DMS53 (cell line): ENCODE measurements at regions not wholly inside any gene's neighbourhood (a gene's known extent, or its start where the extent isn't known, plus 50 kb on each side); places are given as distances from the start of the nearest gene placed in this dataset.

ENCODE experiments used
- DNase-seq: peaks from one replicate; lab custom pipeline; 2025; lab: John Stamatoyannopoulos, UW

DNA sequence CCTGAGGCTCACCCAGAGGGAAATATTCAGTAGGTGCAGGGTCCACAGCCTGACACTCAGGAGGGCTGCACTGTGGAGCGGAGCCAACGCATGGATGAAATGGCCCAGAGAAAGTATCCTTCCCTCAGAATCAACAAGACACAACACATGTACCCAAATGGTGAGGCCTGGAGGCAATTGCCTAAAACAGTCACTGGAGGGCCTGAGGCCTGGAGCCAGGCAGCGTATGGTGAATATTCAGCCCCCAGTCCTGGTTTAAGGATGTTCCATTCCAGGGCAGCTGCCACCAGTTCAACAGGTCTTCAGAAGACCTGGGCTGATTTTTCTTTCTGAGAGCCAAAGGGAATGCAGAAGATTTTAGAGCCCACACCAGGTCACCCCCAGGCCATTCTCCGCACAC is 264.8 kb downstream of the INSC start:
- DNase-seq, result no peak

DNA sequence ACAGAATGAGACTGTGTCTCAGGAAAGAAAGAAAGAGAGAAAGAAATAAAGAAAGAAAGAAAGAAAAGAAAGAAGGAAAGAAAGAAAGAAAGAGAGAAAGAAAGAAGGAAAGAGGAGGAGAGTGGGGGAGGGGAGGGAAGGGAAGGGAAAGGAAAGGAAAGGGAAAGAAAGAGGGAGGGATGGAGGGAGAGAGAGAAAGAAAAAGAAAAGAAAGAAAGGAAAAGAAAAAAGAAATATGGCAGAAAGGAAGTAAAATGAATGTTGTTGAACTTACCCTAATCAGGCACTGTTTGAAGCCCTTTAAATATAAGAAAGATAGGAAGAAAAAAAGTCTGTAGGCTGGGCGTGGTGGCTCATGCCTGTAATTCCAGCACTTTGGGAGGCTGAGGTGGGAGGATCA is 276.1 kb downstream of the INSC start:
- DNase-seq, result no peak

DNA sequence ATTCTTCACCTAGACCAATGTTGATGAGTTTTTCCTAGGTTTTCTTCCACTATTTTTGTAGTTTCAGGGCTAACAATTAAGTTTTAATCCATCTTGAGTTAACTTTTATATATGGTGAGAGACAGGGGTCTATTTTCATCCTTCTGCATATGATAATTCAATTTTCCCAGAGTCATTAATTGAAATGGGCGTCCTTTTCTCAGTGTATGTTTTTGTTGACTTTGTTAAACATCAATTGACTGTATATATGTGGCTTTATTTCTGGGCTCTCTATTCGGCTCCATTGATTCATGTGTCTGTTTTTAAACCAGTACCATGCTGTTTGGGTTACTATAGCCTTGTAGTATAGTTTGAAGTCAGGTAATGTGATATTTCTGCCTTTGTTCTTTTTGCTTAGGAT is 282.1 kb downstream of the INSC start:
- DNase-seq, result no peak

DNA sequence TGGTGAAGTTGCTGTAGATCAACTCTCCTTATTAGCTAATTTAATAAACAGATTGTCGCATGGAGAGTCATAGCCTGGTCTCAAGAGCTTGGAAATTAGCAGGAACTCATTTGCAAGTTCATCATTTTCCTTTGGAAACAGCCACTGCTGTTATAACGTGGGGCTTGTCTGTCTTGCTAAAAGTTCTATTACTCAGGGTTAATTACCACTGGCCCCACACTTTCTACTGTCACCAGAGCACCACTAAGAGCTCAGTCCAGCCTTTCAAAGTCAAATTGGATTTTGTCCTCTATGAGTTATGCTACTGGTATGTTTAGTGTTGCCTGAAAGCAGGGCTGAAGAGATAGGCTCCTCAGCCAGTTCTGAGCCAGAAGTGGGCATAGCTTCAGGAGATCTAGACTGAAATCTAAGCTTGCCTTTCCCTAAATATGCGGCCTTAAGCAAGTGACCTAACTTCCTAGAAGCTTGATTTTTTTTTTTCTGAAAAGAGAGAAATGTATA is 292.2 kb downstream of the INSC start:
- DNase-seq, result no peak

DNA sequence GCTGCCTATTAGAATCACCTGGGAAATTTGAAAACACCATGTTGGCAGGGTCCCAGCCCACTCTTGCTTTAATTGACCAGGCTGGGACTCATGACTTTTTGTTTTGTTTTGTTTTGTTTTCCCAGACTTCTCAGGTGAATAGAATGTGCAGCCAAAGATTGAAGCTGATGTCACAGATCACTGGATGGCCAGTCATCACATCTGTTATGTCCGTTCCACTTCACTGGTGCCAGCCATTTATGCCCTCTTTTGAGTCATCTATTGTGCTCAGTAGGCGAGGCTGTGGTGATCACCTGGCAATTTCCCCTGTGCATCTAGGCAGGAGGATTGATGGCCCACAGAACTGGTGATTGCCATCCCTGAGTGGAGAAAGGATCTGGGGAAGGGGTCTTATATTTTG is 297.3 kb downstream of the INSC start:
- peak; percentile 89 for DNase-seq

DNA sequence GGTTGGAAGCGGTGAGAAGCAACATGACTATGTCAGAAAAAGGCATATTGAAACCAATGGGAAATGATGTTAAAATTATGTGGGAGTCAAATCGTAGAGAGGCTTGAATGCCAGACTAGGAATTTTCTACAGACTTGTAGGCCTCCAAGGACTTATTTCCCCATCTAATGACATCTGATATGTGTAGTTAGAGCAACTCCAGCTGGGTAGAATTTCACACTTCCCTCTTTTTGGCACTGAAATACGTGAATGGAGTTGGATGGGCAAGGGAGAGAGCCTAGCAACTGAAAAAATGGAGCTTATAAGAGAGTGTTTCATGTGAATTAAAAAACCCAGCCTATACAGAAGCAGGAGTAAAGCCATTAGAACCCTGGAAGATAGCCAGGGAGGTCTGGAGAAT is 304.2 kb downstream of the INSC start:
- DNase-seq, result no peak

DNA sequence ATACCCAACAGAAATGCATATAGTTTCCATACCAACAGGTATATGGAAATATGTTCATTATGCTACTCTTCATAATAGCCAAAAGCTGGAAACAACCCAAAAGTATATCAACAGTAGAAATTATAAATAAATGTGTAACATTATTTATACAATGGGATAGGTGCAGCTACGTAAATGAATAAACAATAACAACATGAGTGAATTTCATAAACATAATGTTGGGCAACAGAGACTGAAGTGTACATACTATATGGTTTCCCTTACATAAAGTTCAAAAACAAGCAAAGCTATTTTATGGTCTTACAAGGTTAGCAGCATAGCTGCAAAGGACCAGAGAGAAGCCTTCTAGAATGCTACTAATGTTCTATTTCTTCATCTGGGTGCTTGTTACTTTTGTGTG is 305.0 kb downstream of the INSC start:
- no peak for DNase-seq

DNA sequence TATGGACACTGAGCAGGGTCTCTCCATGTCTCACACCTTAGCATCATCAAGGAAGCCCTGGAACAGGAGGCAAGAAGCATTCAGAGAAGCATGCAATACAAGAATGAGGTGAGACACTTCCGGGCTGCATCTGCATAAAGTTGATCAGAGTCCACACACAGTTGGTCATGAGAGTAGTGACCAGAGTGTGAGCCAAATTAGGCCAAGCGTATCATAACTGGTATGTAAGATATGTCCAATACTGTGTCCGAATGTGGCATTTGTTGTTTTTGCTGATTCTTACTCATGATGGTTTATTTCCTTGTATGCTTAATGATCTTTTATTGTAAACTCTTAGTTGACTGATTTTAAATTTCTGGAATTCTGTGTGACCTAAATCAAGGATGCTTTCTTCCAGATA is 315.7 kb downstream of the INSC start:
- no peak for DNase-seq

DNA sequence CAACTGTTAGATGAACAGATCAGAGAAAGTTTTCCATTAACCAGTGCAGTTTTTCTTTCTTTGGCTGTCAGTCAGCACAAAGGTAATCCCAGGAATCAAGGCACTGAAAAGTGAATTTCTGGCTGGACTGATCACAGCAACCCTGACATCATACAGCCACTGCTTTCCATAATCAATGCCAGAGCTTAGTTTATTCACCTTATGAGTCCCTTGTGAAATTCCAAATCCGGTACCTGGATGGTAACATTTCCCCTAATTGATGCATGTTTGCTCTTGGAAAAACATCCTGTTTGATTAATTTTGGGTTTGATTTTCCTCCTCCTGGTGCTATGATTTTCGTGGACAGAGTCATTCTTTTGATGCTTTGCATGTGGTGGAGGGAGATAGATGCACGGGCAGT is 319.8 kb downstream of the INSC start:
- no peak for DNase-seq

DNA sequence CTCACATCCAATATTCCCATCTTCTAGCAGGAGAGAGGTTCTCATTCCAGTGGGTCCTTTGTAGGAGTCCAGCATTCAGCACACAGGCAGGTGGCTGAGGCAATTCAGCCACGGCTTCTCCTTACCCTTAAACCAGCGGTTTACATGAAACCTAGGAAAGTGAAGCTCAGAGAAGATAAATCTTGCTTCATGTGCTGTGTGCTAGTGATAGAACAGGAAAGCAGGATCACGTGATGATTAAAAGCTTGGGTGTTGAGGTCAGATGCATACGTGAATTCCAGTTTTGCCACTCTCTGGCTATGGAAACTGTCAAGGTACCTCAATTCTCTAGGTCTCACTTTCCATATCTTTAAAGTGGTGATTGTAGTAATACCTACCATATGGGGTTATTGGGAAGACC is 331.6 kb downstream of the INSC start:
- no peak for DNase-seq

DNA sequence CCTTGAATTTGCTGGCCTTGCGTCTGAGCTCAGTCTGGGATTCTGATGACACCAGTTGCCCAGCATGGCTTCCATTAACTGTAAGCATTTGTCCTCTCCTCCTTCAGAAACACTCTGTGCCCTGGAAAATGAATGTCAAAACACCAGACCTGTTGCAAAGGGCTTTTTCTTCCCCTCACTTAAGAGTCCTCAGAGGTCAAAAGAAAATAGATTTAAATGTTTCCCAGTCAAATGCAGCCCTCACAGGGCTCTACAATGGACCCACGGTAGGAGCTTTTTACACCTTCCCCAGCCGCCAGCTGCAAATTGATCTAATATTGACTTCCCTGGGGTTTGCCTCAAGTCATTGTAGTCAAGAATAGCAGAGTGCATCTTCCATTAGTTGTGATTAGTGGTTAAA is 332.2 kb downstream of the INSC start:
- DNase-seq, result no peak

DNA sequence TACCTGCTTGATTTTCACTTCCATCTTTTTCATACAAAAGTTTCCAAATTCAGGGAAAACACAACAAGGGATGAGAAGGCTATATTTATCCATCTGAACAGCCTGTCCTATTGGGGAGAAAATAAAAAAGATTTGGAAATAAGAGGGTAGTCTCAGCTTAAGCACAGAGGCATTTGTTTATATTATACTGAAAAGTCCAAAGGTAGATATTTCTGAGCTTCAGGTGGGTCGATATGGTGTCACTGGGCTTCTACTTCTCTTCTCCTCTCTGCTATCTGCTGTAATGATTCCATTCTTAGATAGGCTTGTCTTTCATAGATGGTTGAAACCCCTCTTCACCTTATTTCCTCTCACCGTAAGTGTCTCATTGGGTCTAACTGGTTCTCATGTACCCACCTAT is 337.0 kb downstream of the INSC start:
- no peak for DNase-seq

DNA sequence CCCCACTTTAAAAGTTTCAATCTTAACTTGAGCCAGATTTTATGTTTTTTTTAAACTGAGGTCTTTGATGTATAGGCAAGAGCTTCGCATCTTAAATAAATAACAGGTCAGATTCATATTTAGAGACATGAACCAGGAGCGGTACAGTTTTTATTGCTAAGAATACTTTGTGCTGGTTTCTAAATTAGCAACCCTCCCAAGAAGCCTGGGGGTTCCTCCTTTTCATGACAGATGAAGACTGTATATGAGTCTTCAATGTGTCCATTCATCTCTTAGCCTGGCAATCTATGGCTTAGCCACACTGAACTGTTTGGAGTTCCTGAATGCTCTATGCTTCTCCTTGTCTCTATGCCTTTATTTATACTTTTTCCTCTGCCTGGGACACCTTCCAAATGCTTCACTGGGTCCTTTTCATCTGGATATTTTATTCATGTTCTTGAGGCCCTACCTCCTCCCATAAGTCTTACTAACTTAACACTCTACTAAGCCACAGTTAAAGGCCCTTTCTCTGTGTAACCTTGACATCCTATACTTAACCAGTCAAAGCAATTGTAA is 338.6 kb downstream of the INSC start:
- no peak for DNase-seq

DNA sequence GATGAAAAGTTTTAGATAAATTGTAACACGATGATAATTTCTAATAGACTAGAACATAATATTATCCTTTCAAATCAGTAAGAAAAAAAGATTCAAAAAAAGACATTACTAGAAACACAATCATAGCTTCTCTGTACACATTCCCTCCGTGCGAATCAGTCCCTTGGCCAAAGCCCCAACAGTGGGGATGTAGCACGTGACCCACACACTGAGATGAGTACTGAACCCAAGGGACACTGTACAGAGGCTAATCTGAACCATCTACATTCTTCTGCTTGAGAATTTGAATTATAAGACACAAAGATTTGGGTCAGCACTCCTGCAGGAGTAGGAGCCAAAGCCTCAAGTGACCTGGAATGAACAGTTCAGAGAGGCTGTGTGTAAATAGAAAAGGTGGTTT is 353.7 kb downstream of the INSC start:
- no peak for DNase-seq

DNA sequence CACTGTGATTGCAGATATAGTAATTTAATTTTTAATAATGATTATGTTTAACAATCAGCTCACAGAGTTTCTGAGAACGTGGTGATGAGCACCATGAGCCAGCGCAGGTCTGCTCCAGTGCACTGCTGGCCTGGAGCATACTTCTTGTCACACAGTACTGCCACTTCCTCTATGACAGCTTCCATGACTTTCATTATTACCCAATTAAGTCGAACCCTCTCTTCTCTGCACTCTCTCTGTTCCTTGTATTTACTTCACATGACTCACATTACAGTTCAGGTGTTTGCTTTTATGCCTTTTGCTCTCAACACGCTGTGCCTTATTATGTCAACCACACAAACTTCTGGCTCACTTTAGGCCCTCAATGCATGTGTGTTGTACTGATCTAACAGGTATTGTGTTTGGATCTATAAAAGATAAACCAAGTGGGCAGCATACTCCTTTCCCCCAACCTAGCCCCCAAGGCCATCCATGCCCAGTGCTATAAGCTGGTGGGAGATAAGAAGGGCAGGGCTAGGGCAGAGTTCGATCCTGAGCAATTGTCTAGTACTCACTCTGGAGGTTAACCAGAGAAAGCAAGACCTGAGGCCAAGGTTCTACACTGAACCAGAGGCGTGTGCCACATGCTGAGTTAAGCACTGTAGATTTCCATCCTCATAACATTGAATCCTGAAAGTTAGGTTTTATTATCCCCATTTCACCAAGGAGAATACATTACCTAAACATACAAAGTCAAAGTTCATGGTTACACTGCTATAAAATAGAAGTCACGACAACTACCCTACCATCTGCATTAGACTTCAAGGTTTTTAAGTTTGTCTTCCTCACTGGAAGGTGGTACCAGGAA is 356.5 kb downstream of the INSC start:
- DNase-seq, result peak; percentile 85

DNA sequence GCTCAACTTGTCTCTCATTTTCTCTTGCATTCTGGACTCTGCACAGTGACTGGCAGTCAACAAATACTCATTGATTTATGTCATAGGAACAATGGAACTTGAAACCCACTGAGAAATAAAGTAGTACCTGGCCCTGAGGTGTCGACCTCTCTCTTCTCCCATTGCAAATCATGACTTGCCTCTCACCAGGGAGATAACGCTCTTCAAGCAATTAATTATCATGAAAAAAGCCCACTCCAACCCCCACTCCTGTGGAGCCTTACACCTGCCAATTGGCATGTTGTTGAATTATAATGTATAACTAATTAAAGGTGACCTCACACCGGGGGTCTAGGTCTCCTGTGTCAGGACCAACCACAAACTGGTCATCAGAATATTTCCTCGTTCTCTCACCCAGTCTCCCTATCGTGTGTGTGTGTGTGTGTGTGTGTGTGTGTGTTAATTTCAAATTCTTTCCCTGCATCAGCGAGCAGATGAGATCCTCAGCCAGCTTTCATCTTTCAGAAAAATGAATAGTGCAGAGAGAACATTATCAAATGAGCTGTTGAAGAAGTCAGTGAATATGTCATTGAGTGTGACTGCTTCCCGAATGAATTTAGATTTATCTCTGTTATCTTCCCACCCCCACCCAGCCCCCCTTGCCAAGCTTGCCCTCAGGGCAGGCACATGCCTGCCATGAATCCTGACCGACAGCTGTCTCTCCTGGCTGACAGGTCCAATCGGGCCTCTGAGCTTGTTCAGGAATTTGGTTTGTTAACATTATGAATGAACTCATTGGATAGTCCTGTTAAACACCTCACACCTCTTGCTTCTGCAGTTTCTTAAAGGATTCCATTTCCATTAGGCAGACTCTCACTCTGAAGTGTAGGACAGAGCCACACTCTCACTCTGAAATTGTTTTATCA is 357.4 kb downstream of the INSC start:
- DNase-seq, result peak; percentile 25

DNA sequence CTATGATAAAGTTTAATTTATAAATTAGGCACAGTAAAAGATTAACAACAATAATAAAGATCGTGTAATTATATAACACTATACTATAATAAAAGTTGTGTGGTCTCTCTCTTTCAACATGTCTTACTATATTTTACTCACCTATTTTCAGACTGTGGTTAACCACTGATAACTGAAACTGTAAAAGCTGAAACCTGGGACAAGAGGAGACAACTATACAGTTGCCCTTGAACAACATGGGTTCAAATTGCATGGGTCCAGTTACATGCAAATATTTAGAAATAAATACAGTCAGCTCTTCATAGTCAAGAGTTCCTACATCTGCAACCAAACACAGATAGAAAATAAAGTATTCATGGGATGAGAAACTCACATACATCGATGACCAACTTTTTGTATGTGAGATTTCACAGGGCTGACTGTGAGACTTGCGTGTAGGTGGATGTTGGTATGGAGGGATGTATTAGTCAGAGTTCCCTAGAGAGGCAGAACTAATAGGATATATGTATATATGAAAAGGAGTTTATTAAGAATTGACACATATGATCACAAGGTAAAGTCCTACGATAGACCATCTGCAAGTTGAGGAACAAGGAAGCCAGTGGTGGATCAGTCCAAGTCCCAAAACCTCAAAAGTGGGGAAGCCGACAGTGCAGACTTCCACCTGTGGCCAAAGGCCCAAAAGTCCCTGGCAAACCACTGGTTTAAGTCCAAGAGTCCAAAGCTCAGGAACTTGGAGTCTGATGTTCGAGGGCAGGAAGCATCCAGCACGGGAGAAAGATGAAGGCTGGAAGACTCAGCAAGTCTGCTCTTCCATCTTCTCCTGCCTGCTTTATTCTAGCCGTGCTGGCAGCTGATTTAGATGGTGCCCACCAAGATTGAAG is 359.5 kb downstream of the INSC start:
- no peak for DNase-seq

DNA sequence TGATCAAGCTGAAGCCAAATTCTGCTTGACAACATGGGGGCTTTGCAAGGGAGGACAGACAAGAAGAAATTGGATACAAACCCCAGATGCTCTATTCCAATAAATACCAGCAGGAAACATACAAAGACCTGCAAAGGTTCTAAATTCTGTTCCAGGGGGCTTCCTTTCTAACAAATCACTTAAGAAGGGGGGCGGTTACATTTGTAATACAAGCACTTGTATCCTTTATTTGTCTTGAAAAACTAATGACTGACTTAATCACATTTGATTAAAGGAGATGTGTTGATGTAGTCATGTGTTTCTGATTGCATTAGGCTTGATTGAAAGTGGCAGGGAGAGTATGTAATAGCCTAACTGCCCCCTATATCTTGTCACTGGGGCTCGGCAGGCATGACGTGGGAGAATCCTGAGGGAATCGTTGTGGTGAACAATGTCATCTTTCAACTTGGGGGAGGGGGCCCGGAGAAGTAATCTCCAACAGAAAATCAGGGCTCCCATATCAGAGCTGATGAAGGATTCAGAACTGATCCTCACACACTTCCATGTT is 361.7 kb downstream of the INSC start:
- DNase-seq, result no peak

DNA sequence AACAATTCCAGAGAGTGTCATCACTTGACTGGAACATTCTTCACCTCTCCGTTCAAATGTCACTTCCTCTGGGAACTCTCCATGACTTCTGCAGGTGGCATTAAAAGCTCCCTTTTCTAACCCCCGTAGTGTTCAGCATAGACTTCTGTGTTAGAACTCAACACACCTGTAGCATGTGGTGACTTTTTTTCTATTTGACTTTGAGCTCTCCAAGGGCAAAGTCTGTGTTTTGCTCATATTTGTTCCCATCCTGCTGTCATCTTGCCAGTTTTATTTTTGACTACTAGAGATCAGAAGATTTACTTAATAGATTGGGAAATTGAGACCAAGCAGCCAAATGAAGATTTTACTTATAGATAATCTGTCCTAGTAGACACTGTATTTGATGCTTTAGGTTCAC is 367.1 kb downstream of the INSC start:
- no peak for DNase-seq

DNA sequence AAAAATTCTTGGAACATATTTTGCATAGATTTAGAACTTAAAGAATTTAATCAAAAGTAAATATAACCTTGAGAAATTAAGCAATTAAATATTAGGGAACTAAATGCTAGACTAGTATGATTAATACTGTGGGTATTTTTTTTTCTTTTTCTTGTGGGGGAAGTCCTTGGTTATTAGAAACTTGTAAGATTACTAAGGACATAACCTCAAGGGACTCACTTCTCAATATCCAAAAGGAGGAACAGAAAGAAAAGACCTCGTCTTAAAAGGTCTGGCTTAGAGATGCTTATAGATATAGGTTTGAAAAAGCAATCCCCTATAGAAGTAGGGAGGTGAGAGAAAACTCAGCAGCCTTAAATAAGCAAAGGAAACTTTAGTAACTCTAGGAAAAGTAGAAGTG is 368.5 kb downstream of the INSC start:
- no peak for DNase-seq

DNA sequence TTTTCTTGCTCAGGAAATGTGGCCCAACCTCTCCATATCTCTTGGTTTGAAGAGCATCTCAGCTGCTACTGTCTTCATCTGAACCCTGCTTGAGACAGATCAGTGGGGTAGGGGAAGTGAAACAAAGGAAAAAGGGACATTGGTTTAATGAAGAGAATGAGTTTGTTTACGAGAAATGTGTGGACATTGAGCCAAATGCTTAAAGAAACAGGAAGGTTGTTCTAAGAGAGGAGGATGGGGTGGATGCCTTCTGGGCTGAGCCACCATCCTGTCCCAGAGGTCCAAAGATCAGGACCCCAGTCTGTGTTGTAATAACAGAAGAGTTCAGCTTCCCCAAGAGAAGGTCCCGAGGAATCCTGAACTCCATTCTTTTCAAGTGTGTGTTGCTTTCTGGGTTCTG is 369.7 kb downstream of the INSC start:
- no peak for DNase-seq

DNA sequence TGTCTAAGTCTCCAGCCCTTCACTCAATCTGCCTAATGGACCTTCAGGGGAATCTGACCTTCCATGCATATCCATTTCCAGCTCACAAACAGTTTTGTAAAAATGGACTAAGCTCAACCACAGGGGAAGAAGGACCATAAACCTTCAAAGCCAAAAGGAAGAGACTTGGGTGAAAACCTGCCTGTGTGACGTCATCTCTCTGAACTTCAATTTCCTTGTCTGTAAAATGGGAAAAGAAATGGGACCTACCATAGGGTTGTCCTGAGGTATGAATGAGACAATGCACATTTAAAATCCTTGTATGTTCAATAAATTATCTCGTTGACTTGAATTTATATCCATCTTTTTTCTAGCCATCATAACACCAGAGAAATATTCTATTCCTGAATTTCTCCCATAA is 370.7 kb downstream of the INSC start:
- DNase-seq, result no peak
